ENCODE measurements at regions not wholly inside any gene's neighbourhood (a gene's known extent, or its start where the extent isn't known, plus 50 kb on each side); places are given as distances from the start of the nearest gene placed in this dataset.

- H3K9me3 Mint-ChIP-seq, result peaks cover 3% of the 10 kb centered on the region
- H3K27me3 Mint-ChIP-seq, result no peaks in the 10 kb centered on the region
- H3K36me3 Mint-ChIP-seq (ENCODE audit: low read depth), result no peaks in the 10 kb centered on the region
- no peaks in the 10 kb centered on the region for H3K4me1 Mint-ChIP-seq (ENCODE audit: low read depth)
- H3K4me3 Mint-ChIP-seq, result no peak overlapping the region
- H3K27ac Mint-ChIP-seq, result no peak overlapping the region
These were observed 201.1 kb upstream of the ATP2B1 start for GRCh38 chr12:89909753-89910152.

- Mint-ChIP-seq H3K4me1 (ENCODE audit: low read depth) (no peaks in the 10 kb centered on the region), H3K36me3 (ENCODE audit: low read depth) (no peaks in the 10 kb centered on the region), H3K9me3 (peaks cover under 1% of the 10 kb centered on the region), H3K27ac (no peak overlapping the region), H3K27me3 (no peaks in the 10 kb centered on the region), H3K4me3 (no peak overlapping the region)
These were observed 199.0 kb upstream of the ATP2B1 start for GRCh38 chr12:89907659-89908058.

- no peak overlapping the region for H3K4me3 Mint-ChIP-seq
- no peaks in the 10 kb centered on the region for H3K36me3 Mint-ChIP-seq (ENCODE audit: low read depth)
- H3K4me1 Mint-ChIP-seq (ENCODE audit: low read depth), result no peaks in the 10 kb centered on the region
- no peak overlapping the region for H3K27ac Mint-ChIP-seq
- no peaks in the 10 kb centered on the region for H3K9me3 Mint-ChIP-seq
- H3K27me3 Mint-ChIP-seq, result no peaks in the 10 kb centered on the region
These were observed 198.2 kb upstream of the ATP2B1 start for GRCh38 chr12:89906824-89907223.

- no peak overlapping the region for H3K4me3 Mint-ChIP-seq
- H3K27ac Mint-ChIP-seq, result no peak overlapping the region
- H3K36me3 Mint-ChIP-seq (ENCODE audit: low read depth), result no peaks in the 10 kb centered on the region
- H3K9me3 Mint-ChIP-seq, result no peaks in the 10 kb centered on the region
- no peaks in the 10 kb centered on the region for H3K27me3 Mint-ChIP-seq
- no peaks in the 10 kb centered on the region for H3K4me1 Mint-ChIP-seq (ENCODE audit: low read depth)
These were observed 197.5 kb upstream of the ATP2B1 start for GRCh38 chr12:89906178-89906577.

- H3K36me3 Mint-ChIP-seq (ENCODE audit: low read depth), result peaks cover 3% of the 10 kb centered on the region
- H3K27me3 Mint-ChIP-seq, result no peaks in the 10 kb centered on the region
- H3K27ac Mint-ChIP-seq, result no peak overlapping the region
- H3K4me1 Mint-ChIP-seq (ENCODE audit: low read depth), result no peaks in the 10 kb centered on the region
- H3K9me3 Mint-ChIP-seq, result no peaks in the 10 kb centered on the region
- H3K4me3 Mint-ChIP-seq, result no peak overlapping the region
These were observed 193.4 kb upstream of the ATP2B1 start for GRCh38 chr12:89901906-89902642.

GRCh38 chr12:89901319-89901718, 192.7 kb upstream of the ATP2B1 start:
- Mint-ChIP-seq H3K4me3 (no peak overlapping the region), H3K27me3 (no peaks in the 10 kb centered on the region), H3K36me3 (ENCODE audit: low read depth) (peaks cover 3% of the 10 kb centered on the region), H3K27ac (no peak overlapping the region), H3K9me3 (no peaks in the 10 kb centered on the region), H3K4me1 (ENCODE audit: low read depth) (no peaks in the 10 kb centered on the region)

- Mint-ChIP-seq H3K27ac (no peak overlapping the region), H3K27me3 (no peaks in the 10 kb centered on the region), H3K36me3 (ENCODE audit: low read depth) (peaks cover 3% of the 10 kb centered on the region), H3K4me3 (no peak overlapping the region), H3K9me3 (no peaks in the 10 kb centered on the region), H3K4me1 (ENCODE audit: low read depth) (peaks cover 3% of the 10 kb centered on the region)
These were observed 191.0 kb upstream of the ATP2B1 start for GRCh38 chr12:89899651-89900050.

GRCh38 chr12:89895591-89895990, 187.0 kb upstream of the ATP2B1 start:
- Mint-ChIP-seq H3K27ac (no peak overlapping the region), H3K27me3 (no peaks in the 10 kb centered on the region), H3K36me3 (ENCODE audit: low read depth) (peaks cover 6% of the 10 kb centered on the region), H3K4me1 (ENCODE audit: low read depth) (peaks cover 19% of the 10 kb centered on the region), H3K9me3 (peaks cover 4% of the 10 kb centered on the region), H3K4me3 (no peak overlapping the region)

GRCh38 chr12:89895101-89895500, 186.5 kb upstream of the ATP2B1 start:
- Mint-ChIP-seq H3K4me1 (ENCODE audit: low read depth) (peaks cover 21% of the 10 kb centered on the region), H3K27ac (no peak overlapping the region), H3K27me3 (no peaks in the 10 kb centered on the region), H3K36me3 (ENCODE audit: low read depth) (peaks cover 7% of the 10 kb centered on the region), H3K9me3 (peaks cover 7% of the 10 kb centered on the region), H3K4me3 (no peak overlapping the region)

GRCh38 chr12:89893972-89894706, 185.5 kb upstream of the ATP2B1 start:
- Mint-ChIP-seq H3K4me1 (ENCODE audit: low read depth) (peaks cover 21% of the 10 kb centered on the region), H3K36me3 (ENCODE audit: low read depth) (peaks cover 7% of the 10 kb centered on the region), H3K9me3 (peaks cover 7% of the 10 kb centered on the region), H3K27ac (peak overlapping the region; percentile 69), H3K4me3 (no peak overlapping the region), H3K27me3 (no peaks in the 10 kb centered on the region)

- Mint-ChIP-seq H3K27me3 (no peaks in the 10 kb centered on the region), H3K9me3 (peaks cover 7% of the 10 kb centered on the region), H3K4me3 (no peak overlapping the region), H3K4me1 (ENCODE audit: low read depth) (peaks cover 21% of the 10 kb centered on the region), H3K27ac (no peak overlapping the region), H3K36me3 (ENCODE audit: low read depth) (peaks cover 4% of the 10 kb centered on the region)
These were observed 183.8 kb upstream of the ATP2B1 start for GRCh38 chr12:89892436-89892835.

- Mint-ChIP-seq H3K27ac (no peak overlapping the region), H3K27me3 (no peaks in the 10 kb centered on the region), H3K4me1 (ENCODE audit: low read depth) (peaks cover 21% of the 10 kb centered on the region), H3K36me3 (ENCODE audit: low read depth) (peaks cover 4% of the 10 kb centered on the region), H3K4me3 (no peak overlapping the region), H3K9me3 (peaks cover 7% of the 10 kb centered on the region)
These were observed 183.3 kb upstream of the ATP2B1 start for GRCh38 chr12:89891933-89892332.

- H3K4me1 Mint-ChIP-seq (ENCODE audit: low read depth), result peaks cover 21% of the 10 kb centered on the region
- H3K27me3 Mint-ChIP-seq, result no peaks in the 10 kb centered on the region
- peaks cover 4% of the 10 kb centered on the region for H3K36me3 Mint-ChIP-seq (ENCODE audit: low read depth)
- no peak overlapping the region for H3K27ac Mint-ChIP-seq
- no peak overlapping the region for H3K4me3 Mint-ChIP-seq
- H3K9me3 Mint-ChIP-seq, result peaks cover 7% of the 10 kb centered on the region
These were observed 181.5 kb upstream of the ATP2B1 start for GRCh38 chr12:89890161-89890560.

- H3K36me3 Mint-ChIP-seq (ENCODE audit: low read depth), result peaks cover 4% of the 10 kb centered on the region
- no peaks in the 10 kb centered on the region for H3K27me3 Mint-ChIP-seq
- peaks cover 7% of the 10 kb centered on the region for H3K9me3 Mint-ChIP-seq
- no peak overlapping the region for H3K4me3 Mint-ChIP-seq
- no peak overlapping the region for H3K27ac Mint-ChIP-seq
- peaks cover 15% of the 10 kb centered on the region for H3K4me1 Mint-ChIP-seq (ENCODE audit: low read depth)
These were observed 180.4 kb upstream of the ATP2B1 start for GRCh38 chr12:89889062-89889461.

GRCh38 chr12:89884952-89885351, 176.3 kb upstream of the ATP2B1 start:
- Mint-ChIP-seq H3K27ac (no peak overlapping the region), H3K9me3 (no peaks in the 10 kb centered on the region), H3K4me1 (ENCODE audit: low read depth) (peaks cover 43% of the 10 kb centered on the region), H3K27me3 (no peaks in the 10 kb centered on the region), H3K4me3 (no peak overlapping the region), H3K36me3 (ENCODE audit: low read depth) (no peaks in the 10 kb centered on the region)
